ENCODE measurements at regions not wholly inside any gene's neighbourhood (a gene's known extent, or its start where the extent isn't known, plus 50 kb on each side); places are given as distances from the start of the nearest gene placed in this dataset.

GRCh38 chr5:15064396-15064795 lies 192.8 kb upstream of the ANKH start:
- TF ChIP-seq EZH2phosphoT487 (IDR thresholded peaks at IDR 0.05; ENCODE audit: insufficient read depth, low read depth), result no peak
- no peak for TF ChIP-seq EZH2 (IDR thresholded peaks at IDR 0.05; ENCODE audit: insufficient read depth, poor library complexity, severe bottlenecking)
